IPS-18a (cell line): ENCODE measurements at regions not wholly inside any gene's neighbourhood (a gene's known extent, or its start where the extent isn't known, plus 50 kb on each side); places are given as distances from the start of the nearest gene placed in this dataset.

ENCODE experiments used
- H3K27ac ChIP-seq: one replicate; pipeline ENCODE4 v1.5.1; 2013; ENCODE audit warnings: low read length
- H3K27me3 ChIP-seq: one replicate; pipeline ENCODE4 v1.6.1; 2013; ENCODE audit warnings: mild to moderate bottlenecking, low read length; ENCODE audit not compliant: control insufficient read depth, insufficient read depth
- H3K36me3 ChIP-seq: one replicate; pipeline ENCODE4 v1.6.1; 2013; ENCODE audit warnings: low read depth, low read length; ENCODE audit not compliant: control insufficient read depth
- H3K4me1 ChIP-seq: one replicate; pipeline ENCODE4 v1.6.1; 2013; ENCODE audit warnings: low read depth, low read length; ENCODE audit not compliant: control insufficient read depth
- H3K4me3 ChIP-seq: one replicate; pipeline ENCODE4 v1.5.1; 2013; ENCODE audit warnings: low read length
- H3K9ac ChIP-seq: one replicate; pipeline ENCODE4 v1.6.1; 2013; ENCODE audit warnings: mild to moderate bottlenecking, low read length, moderate library complexity
- H3K9me3 ChIP-seq: one replicate; pipeline ENCODE4 v1.6.1; 2013; ENCODE audit warnings: low read depth, low read length; ENCODE audit not compliant: control insufficient read depth

DNA sequence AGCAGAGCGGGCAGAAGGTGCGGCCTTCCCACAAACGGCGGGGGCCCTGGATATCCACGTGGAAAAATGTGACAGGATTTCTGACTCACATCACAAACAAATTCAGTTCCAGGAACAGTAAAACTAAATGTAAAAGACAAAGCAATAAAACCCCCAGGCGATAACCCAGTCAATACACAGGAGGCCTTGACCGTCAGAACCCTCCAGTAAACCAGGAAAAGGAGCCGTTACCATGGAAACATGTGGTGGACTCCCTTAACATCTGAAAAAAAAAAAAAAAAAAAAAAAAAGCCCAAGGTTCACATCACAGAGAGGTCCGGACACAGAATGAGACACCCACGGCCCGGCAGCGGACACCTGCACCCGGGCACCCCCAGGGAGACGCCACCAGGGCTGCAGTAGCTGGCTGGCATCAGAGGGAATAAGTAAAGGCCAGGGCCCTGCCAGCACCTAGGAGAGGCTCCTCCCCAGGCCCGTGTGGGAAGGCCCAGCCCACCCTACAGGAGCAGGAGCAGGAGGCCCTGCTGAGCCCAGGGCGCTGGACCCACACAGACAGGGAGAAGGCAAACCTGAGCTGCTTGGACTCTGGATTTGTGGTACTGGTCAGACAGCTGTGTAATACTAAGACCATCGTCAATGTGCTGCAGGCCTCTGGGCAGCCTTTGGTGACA is 83.7 kb downstream of the TMEM18 start:
- no peaks in the 10 kb centered on the region for H3K36me3 ChIP-seq
- H3K27me3 ChIP-seq, result no peaks in the 10 kb centered on the region
- no peak overlapping the region for H3K4me3 ChIP-seq
- H3K9ac ChIP-seq, result no peak overlapping the region
- no peaks in the 10 kb centered on the region for H3K9me3 ChIP-seq
- no peak overlapping the region for H3K27ac ChIP-seq
- peaks cover 4% of the 10 kb centered on the region for H3K4me1 ChIP-seq

DNA sequence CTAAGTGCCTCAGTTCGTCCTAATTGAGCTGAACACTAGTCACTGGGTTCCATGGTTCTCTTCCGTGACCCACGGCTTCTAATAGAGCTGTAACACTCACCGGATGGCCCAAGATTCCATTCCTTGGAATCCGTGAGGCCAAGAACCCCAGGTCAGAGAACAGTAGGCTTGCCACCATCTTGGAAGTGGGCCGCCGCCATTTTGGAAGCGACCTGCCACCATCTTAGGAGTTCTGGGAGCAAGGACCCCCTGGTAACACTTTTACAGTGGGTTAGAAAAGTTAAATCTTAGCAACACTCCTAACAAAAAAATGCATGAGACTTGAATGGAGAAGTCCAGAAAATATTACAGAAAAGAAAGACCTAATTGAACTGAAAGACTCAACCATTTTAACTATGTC is 84.5 kb downstream of the TMEM18 start:
- H3K27ac ChIP-seq, result no peak overlapping the region
- H3K9ac ChIP-seq, result no peak overlapping the region
- no peaks in the 10 kb centered on the region for H3K27me3 ChIP-seq
- no peaks in the 10 kb centered on the region for H3K9me3 ChIP-seq
- H3K4me1 ChIP-seq, result peaks cover 4% of the 10 kb centered on the region
- H3K36me3 ChIP-seq, result no peaks in the 10 kb centered on the region
- no peak overlapping the region for H3K4me3 ChIP-seq

DNA sequence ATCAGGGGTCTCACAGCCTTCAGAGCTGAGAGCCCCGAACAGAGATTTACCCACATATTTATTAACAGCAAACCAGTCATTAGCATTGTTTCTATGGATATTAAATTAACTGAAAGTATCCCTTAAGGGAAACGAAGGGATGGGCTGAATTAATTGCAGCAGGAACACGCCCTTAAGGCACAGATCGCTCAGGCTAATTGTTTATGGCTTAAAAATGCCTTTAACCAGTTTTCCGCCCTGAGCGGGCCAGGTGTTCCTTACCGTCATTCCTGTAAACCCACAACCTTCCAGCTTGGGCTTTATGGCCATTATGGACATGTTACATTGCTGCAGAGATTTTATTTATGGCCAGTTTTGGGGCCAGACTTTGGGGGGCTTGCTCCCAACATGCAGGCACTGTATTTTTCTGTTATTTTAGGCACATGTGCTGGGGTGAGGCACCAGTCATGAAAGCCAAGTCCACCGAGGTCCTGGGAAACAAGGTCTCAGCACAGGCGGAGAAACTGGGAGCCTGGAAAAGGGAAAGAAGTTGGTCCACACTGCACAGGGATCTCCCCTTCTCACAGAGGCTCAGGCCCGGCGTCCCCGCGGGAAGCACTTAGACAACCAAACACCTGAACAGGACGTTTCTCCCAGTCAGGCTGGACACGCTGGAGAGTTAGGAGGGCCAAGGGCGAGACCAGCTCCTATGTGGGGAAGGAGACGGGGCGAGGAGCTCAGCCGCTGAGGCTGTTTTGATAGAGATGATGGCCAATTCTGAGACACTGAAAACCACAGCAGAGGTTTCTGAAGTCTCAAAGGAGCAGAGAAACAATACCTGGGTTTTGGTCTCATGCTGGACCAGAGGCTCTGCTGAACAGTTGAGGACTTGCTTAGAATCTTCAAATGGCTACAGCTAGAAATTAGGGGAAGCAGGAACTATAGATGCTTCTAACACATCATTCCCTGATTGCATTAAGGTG is 86.7 kb downstream of the TMEM18 start:
- no peak overlapping the region for H3K9ac ChIP-seq
- no peaks in the 10 kb centered on the region for H3K36me3 ChIP-seq
- peaks cover 4% of the 10 kb centered on the region for H3K4me1 ChIP-seq
- H3K27ac ChIP-seq, result no peak overlapping the region
- no peaks in the 10 kb centered on the region for H3K9me3 ChIP-seq
- no peak overlapping the region for H3K4me3 ChIP-seq
- H3K27me3 ChIP-seq, result no peaks in the 10 kb centered on the region

DNA sequence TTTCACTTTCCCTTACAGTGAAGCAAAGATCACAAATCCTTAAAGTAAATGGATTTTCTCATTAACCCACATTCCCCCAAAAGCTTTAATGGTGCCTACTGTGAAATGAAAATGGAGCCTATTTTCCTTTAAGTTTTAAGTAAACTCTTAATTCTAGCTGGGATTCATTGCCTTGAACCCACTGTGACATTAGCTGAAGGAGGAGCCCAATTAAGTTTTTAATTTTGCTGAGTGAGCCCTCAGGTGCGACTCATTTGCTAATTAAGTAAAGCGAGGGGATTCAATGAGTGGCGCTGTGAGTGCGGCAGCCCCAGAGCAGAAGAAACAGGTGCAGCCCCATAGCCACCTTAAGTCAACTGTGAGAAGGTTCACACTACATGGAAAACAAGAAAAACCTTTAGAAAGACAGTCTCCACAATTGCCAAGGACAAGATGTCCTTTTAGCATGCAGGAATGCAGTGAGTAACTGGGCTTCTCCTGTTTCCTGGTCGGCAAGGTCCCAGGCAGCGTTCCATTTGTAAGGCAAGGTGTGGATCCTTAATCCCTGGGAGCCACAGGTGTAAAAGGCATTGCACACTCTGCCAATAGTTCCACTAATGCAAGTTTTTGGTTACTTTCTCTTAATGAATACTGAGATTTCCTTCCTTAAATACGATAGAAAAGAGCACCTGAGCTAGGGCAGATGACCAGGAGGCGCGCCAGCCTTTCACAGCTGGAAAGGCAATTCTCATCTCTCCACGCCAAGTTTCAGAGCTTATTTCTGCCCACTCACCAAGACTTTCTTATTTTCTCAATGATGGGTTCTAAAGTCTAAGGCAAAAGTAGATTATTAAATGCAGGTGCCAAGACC is 87.7 kb downstream of the TMEM18 start:
- Histone ChIP-seq H3K27ac (no peak overlapping the region), H3K9me3 (no peaks in the 10 kb centered on the region), H3K4me1 (peaks cover 4% of the 10 kb centered on the region), H3K36me3 (no peaks in the 10 kb centered on the region), H3K9ac (no peak overlapping the region), H3K4me3 (no peak overlapping the region), H3K27me3 (no peaks in the 10 kb centered on the region)

DNA sequence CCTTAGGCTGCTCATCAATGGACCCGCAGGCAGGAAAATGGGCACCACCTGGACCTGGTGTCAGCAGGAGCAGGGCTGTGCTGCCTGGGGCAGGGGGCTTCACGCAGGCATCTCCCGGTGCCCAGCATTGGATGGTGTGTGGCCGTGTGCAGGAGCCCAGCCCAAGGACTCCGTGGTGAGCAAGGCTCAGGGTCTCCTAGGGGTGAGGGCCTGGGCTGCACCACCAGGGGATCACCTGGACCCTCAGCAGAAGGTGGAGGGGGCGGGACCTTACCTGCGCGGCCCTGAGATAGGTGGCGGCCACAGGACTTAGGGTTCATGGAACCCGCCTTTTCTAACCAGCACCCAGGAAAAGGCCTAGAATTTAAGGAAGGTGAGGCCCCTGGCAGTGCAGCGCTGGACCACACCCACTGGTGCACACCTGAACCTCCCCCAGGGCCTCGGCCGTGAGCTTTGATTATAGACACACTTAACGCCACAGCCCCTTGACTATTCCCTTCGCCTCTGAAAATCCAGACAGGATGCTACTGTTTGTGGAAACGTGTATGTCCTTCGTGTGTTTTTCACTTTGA is 89.0 kb downstream of the TMEM18 start:
- H3K36me3 ChIP-seq, result no peaks in the 10 kb centered on the region
- H3K27me3 ChIP-seq, result no peaks in the 10 kb centered on the region
- no peak overlapping the region for H3K27ac ChIP-seq
- no peaks in the 10 kb centered on the region for H3K9me3 ChIP-seq
- H3K4me3 ChIP-seq, result no peak overlapping the region
- H3K4me1 ChIP-seq, result peaks cover 4% of the 10 kb centered on the region
- no peak overlapping the region for H3K9ac ChIP-seq

DNA sequence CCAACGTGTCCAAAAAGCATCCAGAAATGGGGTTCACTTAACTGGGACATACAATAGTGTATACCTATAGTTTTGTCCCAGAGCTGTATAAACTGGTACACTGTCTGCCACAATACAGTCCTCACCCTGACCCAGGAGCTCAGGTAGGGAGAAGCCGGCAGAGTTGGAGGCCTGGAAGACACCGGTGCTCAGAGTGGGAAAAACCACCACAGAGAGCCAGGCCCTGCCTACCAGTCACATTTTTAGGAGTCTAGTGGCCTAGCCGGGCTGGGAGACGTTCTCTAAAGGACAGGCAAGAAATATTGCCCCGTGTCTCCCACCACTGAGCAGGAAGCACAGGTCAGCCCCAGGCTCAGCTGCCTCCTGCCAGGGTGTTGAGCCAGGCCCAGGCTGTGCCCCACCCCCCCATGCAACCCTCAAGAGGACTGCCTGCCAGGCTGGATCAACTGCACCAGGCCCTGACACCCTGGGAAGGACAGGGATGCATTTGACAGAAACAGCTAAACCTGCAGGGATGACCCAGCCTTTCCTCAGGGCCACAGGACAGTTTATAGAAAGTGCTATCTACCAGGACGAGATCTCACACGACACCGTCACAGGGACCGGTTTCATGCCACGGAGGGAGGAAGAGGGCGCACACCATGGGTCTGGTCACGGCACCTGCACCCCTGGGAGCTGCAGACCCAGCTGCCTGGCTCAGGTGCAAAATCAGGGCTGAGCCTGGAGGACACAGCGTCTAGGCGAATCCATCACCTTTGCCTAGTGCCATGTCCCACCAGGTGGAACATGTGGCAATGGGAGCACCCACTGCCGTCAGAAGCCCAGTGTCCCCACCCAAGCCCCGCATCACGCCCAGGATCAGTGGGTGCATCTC is 89.9 kb downstream of the TMEM18 start:
- no peak overlapping the region for H3K4me3 ChIP-seq
- H3K9ac ChIP-seq, result no peak overlapping the region
- H3K9me3 ChIP-seq, result no peaks in the 10 kb centered on the region
- no peaks in the 10 kb centered on the region for H3K36me3 ChIP-seq
- H3K27ac ChIP-seq, result no peak overlapping the region
- H3K4me1 ChIP-seq, result peaks cover 4% of the 10 kb centered on the region
- no peaks in the 10 kb centered on the region for H3K27me3 ChIP-seq

DNA sequence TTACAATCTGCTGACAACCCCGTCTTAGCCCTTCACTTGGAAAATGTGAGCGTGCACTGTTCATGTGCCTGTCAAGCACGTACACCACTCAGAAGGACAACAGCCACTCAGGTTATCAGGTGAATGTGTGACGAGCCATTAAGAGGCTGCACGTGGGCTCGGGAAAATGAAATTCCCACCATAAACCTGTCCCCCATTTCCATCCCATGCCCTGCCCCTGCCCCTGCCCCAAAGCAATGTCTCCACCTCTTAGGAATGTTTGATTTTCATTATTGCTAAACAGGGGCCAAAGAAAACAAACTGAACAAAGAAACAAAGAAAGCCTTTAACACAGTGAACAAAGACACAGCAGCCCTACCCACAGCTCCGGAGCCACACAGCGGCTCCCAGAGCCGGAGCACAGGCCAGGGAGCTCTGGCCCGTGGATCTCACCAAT is 90.5 kb downstream of the TMEM18 start:
- Histone ChIP-seq H3K27ac (no peak overlapping the region), H3K36me3 (no peaks in the 10 kb centered on the region), H3K4me3 (no peak overlapping the region)

DNA sequence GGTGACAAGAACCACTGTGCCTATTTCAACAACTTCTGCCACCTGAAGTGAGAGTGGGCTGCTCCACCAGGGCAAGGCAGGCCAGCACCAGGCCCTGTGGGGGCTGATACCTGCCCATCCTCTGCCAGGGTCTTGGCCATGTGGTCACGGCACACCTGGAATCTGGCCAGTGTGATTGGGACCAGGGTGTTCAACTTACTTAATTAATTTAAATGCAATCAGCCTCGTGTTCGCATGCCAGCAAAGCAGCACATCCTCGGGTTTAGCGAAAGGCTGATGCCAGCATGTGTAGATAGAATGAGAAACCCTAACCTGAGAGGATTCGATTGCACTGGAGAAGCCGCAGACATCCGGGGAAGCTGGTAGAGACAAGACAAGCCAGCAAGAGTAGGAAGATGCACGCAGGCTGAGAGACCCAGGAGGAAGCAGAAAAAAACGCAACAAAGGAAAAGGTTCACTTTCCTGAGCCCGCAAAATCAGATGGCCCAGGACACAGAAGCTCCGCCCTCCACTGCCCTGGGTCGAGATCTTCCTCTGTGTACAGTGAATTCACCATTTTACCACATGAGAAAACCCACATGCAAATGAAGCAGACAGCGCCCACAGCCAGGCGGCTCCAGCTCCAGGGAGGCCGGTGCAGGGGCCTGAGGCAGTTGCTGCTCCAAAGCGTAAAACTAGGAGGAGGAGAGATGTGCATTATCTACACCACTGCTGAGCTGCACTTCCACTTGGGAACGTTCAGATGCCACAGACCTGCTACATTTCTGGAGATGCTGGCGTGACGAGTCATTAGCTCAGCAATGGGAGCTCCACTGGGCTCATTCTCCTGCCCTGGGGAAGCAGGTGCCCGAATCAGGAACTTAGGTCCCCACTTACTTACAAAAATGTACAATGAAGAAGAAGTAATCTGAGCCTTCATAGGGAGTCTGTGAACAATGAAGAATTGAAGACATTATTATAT is 92.1 kb downstream of the TMEM18 start:
- no peaks in the 10 kb centered on the region for H3K36me3 ChIP-seq
- H3K9ac ChIP-seq, result no peak overlapping the region
- no peaks in the 10 kb centered on the region for H3K27me3 ChIP-seq
- no peak overlapping the region for H3K27ac ChIP-seq
- H3K4me1 ChIP-seq, result peaks cover 4% of the 10 kb centered on the region
- H3K9me3 ChIP-seq, result no peaks in the 10 kb centered on the region
- no peak overlapping the region for H3K4me3 ChIP-seq

More for the DNA sequence above, 90.5 kb downstream of the TMEM18 start:
- no peak overlapping the region for H3K9ac ChIP-seq
- peaks cover 4% of the 10 kb centered on the region for H3K4me1 ChIP-seq
- H3K27me3 ChIP-seq, result no peaks in the 10 kb centered on the region
- no peaks in the 10 kb centered on the region for H3K9me3 ChIP-seq

DNA sequence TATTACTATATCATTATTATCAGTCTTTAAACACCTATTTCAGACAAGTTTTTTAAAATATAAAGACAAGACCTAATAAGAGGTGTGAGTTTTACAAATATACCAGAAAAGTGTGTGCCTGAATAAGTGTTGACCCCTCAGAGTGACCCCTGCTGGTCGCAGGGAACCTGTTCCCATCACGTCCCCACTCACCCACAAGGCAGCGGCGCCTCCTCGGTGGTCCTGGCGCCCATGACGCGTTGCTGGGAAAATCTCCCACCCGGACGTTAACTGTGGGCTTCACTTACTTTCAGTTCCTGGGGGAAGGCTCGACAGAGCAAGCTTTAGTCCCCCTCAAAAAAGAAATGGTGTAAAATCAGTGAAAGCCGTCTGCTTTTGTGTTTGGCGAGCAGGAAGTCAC is 93.5 kb downstream of the TMEM18 start:
- Histone ChIP-seq H3K27me3 (no peaks in the 10 kb centered on the region), H3K27ac (no peak overlapping the region), H3K9me3 (no peaks in the 10 kb centered on the region), H3K9ac (no peak overlapping the region), H3K4me1 (no peaks in the 10 kb centered on the region), H3K4me3 (no peak overlapping the region), H3K36me3 (no peaks in the 10 kb centered on the region)
